ENCODE measurements at regions not wholly inside any gene's neighbourhood (a gene's known extent, or its start where the extent isn't known, plus 50 kb on each side); places are given as distances from the start of the nearest gene placed in this dataset.
"Not testable (repeated sequence)": the region's sequence is repeated elsewhere in the genome, so short reads cannot be mapped to it uniquely, and the experiment has no call there.

DNA sequence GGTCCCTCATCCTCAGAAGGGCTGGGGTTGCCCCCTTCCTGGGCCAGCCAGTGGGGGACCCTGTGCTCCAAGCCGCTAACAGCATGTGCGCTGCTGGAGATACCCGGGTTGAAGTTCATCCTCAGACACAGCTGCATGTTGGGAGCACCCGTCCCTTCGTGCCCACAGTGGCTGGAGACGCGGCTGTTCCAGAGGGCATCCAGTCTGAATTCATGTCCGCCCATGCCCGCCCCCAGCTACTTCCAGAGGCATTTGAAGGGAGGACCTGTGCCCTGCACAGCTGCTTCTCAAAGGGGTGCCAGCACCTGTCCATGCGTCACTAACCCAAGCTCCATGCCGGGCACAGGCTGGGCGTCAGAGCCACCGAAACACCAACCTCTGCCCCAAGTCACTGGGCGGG is 68.1 kb upstream of the ADGRA1 start:
- DNase-seq: no peak

- DNase-seq: no peak
Measured at GRCh38 chr10:133019191-133019590, 68.5 kb upstream of the ADGRA1 start.

GRCh38 chr10:133018491-133018890 is 69.2 kb upstream of the ADGRA1 start:
- no peak for DNase-seq

GRCh38 chr10:133017203-133017601 is 70.5 kb upstream of the ADGRA1 start:
- no peak for DNase-seq

GRCh38 chr10:133016493-133017202 is 71.1 kb upstream of the ADGRA1 start:
- no peak for DNase-seq

- no peak for DNase-seq
Measured at GRCh38 chr10:133015816-133016462, 71.8 kb upstream of the ADGRA1 start.

- DNase-seq: no peak
Measured at GRCh38 chr10:133015321-133015720, 72.4 kb upstream of the ADGRA1 start.

DNA sequence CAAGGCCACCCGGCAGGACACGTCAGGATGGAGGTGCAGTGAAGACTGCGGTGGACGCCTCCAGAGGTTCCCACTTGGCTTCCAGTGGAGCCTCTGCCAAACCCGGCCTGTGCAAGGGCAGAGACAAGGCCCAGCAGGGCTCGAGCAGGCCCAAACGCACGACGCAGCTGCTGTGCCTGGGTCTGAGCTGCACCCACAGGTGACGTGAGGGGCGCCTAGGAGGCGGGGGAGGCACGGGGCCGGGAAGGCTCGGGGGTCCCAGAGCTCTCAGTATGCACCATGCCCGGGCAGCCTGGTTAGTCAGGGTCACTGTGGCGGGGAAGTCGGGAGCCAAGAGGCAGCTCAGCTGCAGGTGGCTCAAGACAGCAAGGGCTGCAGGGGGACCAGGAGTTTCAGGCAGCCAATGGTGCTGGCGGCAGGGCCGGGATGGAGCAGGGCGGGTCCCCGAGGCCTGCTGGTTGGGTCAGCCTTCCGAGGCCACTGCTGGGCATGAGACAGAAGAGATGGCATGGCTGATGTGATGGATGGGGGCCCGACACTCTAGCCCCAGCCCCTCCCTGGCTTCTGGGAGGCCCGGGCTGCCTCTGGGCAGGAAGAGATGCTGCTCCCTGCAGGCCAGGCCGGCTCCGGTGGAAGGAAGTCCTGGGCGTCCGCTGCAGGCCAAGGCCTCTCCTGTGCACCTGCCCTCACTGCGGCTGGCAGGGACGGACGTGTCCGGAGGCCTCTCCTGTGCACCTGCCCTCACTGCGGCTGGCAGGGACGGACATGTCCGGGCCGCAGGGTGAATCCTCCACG is 72.2 kb upstream of the CFAP46 start:
- no peak for DNase-seq

DNA sequence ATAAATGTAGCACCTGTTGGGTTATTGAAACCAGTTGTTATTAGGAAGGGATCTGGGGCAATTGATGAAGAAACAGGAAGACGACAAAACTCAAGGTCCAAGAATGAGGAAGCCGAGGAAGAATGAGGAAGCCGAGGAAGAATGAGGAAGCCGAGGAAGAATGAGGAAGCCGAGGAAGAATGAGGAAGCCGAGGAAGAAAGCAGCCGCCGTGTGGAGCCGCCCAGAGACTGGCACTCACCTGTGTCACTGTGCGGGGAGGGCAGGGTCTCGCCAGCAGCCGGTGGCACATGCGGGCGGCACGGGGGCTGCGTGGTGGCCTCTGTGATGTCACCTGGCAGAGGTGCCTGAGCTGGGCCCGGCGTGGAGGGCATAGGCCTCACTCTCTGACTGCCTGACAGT is 71.1 kb upstream of the CFAP46 start:
- no peak for DNase-seq

GRCh38 chr10:133012573-133013359 is 70.4 kb upstream of the CFAP46 start:
- DNase-seq: no peak

GRCh38 chr10:133011882-133012281 is 69.5 kb upstream of the CFAP46 start:
- DNase-seq: no peak

DNA sequence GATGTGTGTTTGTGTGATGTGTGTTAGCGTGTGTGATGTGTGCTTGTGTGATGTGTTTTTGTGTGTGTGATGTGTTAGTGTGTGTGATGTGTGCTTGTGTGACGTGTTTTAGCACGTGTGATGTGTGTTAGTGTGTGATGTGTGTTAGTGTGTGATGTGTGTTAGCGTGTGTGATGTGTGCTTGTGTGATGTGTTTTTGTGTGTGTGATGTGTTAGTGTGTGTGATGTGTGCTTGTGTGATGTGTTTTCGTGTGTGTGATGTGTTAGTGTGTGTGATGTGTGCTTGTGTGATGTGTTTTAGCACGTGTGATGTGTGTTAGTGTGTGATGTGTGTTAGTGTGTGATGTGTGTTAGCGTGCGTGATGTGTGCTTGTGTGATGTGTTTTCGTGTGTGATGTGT is 69.0 kb upstream of the CFAP46 start:
- not testable (repeated sequence) for DNase-seq

DNA sequence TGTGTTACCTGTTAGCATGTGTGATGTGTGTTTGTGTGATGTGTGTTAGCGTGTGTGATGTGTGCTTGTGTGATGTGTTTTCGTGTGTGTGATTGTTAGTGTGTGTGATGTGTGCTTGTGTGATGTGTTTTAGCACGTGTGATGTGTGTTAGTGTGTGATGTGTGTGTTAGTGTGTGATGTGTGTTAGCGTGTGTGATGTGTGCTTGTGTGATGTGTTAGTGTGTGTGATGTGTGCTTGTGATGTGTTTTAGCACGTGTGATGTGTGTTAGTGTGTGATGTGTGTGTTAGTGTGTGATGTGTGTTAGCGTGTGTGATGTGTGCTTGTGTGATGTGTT is 68.4 kb upstream of the CFAP46 start:
- not testable (repeated sequence) for DNase-seq

- DNase-seq: no peak
Measured at GRCh38 chr10:133010095-133010842, 67.9 kb upstream of the CFAP46 start.

- DNase-seq: no peak
Measured at GRCh38 chr10:133009218-133009950, 67.0 kb upstream of the CFAP46 start.

- DNase-seq: no peak
Measured at GRCh38 chr10:133008736-133009135, 66.4 kb upstream of the CFAP46 start.

GRCh38 chr10:133008196-133008595 is 65.8 kb upstream of the CFAP46 start:
- DNase-seq: no peak

DNA sequence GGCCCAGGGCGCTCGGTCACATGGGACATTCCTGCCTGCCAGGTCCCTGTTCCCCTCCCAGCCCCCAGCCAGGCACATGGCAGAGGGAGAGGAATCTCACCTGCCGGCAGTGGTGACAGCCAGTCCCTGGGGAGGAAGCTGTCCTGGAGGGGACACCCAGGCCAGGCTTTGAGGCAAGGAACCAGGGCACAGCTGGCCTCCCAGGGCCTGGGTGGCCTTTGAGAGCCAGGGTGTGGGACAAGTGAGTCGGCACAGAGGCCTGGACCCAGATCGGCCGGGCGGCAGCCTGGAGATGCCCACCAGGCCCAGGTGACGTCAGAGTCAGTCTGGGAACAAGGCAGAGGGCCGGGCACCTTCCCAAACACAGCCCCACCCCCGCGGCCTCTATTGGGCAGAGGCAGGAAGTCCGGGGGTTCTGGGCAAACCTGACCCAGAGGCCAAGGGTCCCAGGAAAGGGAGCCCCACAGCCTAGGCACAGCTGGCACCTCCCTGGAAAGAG is 65.0 kb upstream of the CFAP46 start:
- no peak for DNase-seq

DNA sequence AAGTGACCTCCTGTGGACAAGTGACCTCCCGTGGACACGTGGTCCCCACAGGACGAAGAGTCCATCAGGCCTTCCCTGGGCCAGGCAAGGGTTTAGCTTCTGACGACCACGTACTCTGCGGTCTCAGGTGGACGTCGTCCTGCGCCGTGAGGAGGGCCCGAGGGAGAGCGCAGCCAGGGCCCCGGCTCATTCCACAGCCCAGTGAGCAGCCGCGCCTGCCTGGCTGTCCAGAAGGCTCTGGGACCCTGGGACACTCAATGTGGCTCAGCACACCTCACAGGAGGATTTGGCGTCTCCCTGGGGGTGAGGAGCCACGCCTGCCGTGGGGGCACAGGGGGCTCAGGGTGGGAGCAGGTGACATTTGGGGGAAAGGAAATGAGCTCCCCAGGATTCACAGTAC is 64.4 kb upstream of the CFAP46 start:
- no peak for DNase-seq

DNA sequence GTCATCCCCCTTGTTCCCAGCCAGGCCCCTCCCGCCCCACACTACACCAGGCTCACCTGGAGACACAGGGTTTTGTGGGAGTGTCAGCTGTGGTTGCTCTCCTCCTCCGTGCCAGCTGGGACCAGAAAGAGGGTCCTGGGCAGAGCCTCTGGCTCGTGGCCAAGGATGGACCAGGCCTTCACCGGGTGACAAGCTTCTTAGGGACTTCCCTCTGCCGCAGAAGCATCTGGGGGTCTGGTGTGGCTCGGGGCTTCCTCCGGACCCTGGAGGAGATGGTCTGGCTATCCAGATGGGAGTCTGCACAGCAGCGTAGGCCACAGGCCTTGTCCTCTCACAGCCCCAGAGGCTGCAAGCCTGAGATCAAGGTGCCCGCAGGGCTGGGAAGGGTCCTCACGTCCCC is 63.8 kb upstream of the CFAP46 start:
- no peak for DNase-seq

- no peak for DNase-seq
Measured at GRCh38 chr10:133004478-133004877, 62.1 kb upstream of the CFAP46 start.

GRCh38 chr10:133003188-133003587 is 60.8 kb upstream of the CFAP46 start:
- DNase-seq: no peak
